ENCODE measurements at regions not wholly inside any gene's neighbourhood (a gene's known extent, or its start where the extent isn't known, plus 50 kb on each side); places are given as distances from the start of the nearest gene placed in this dataset.

DNA sequence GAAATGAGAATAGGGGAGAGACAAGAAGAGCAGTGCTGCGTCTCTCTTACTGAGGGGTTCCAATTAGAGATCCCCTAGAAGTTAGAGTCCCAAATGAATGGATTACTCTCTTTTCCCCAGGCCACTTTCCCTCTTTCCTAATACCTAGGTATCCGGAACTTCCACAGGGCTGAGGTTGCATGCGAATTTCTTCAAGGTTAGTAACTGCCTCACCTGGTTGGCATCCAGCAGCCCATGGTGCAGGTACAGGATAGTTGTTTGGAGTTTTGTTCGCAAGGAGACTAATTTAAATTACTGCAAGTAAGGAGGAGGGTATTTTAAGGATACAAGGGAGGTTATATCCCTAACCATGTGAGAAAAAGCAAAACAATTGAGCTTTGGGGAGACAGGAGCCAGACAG is 52.4 kb upstream of the JAK2 start:
- TF ChIP-seq POLR2A (IDR thresholded peaks at IDR 0.05) (no peak), POLR2AphosphoS5 (IDR thresholded peaks at IDR 0.05) (no peak)
